SK-N-MC (cell line): ENCODE measurements at regions not wholly inside any gene's neighbourhood (a gene's known extent, or its start where the extent isn't known, plus 50 kb on each side); places are given as distances from the start of the nearest gene placed in this dataset.

Source experiments
- DNase-seq: peaks from one replicate; pipeline ENCODE4 v3.0.0-alpha.2; 2011; ENCODE audit warnings: low read depth, low spot score
- H3K27ac ChIP-seq: fragments of 200-600 bp; sonication (generic); 2 replicates; pipeline ENCODE4 v1.5.1; 2016; ENCODE audit warnings: mixed run types
- H3K36me3 ChIP-seq: fragments of 200-600 bp; sonication (generic); 2 replicates; pipeline ENCODE4 v1.6.1; 2017; ENCODE audit warnings: antibody characterized with exemption, low read length, mixed read lengths; ENCODE audit not compliant: insufficient read depth
- H3K4me3 ChIP-seq: fragments of 200-600 bp; sonication (generic); 2 replicates; pipeline ENCODE4 v1.5.1; 2016
- H3K9ac ChIP-seq: fragments of 200-600 bp; sonication (generic); 2 replicates; pipeline ENCODE4 v1.8.0; 2017; ENCODE audit warnings: mixed run types, mixed read lengths; ENCODE audit not compliant: insufficient read length
- H3K9me3 ChIP-seq: fragments of 200-600 bp; sonication (generic); 2 replicates; pipeline ENCODE4 v1.6.1; 2017; ENCODE audit warnings: low read depth, mild to moderate bottlenecking, antibody characterized with exemption, low read length, moderate library complexity, mixed read lengths
- EZH2 ChIP-seq: fragments of 200-600 bp; sonication (generic); IDR thresholded peaks from one replicate; pipeline ENCODE4 v1.6.1; 2017; ENCODE audit warnings: antibody characterized with exemption
- FOXP2 ChIP-seq: optimal IDR thresholded peaks from 2 replicates; pipeline ENCODE3; 2011; ENCODE audit warnings: mild to moderate bottlenecking, moderate library complexity; ENCODE audit not compliant: insufficient read depth; ENCODE audit errors: extremely low read length, control extremely low read depth
- POLR2AphosphoS5 ChIP-seq: IDR thresholded peaks from 2 replicates; pipeline ENCODE4 v1.6.1; 2012; ENCODE audit warnings: mild to moderate bottlenecking, low read depth, low read length, borderline replicate concordance

DNA sequence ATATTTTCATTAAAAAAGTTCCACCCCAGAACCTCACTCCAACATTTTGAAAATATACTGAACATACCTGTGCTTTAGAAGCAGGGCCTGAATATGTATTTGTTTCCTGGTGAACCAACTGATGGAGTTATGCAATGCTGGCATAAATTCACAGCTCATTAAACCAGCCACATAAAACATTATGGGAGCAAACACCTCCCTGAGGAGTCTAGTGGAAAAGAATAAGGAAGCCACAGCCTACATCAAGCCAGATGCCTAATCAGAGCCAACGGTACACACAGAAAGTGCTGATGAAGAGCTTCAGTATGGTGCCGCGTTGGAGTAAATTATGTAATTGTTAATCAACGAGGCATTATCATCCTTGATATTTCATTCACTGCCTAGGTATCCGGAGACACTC lies 199.5 kb downstream of the AJAP1 start:
- no peak overlapping the region for H3K9ac ChIP-seq
- TF ChIP-seq FOXP2 (no peak), POLR2AphosphoS5 (no peak), EZH2 (no peak)
- H3K27ac ChIP-seq = no peak overlapping the region
- no peak for DNase-seq
- no peaks in the 10 kb centered on the region for H3K9me3 ChIP-seq
- no peaks in the 10 kb centered on the region for H3K36me3 ChIP-seq
- no peak overlapping the region for H3K4me3 ChIP-seq

DNA sequence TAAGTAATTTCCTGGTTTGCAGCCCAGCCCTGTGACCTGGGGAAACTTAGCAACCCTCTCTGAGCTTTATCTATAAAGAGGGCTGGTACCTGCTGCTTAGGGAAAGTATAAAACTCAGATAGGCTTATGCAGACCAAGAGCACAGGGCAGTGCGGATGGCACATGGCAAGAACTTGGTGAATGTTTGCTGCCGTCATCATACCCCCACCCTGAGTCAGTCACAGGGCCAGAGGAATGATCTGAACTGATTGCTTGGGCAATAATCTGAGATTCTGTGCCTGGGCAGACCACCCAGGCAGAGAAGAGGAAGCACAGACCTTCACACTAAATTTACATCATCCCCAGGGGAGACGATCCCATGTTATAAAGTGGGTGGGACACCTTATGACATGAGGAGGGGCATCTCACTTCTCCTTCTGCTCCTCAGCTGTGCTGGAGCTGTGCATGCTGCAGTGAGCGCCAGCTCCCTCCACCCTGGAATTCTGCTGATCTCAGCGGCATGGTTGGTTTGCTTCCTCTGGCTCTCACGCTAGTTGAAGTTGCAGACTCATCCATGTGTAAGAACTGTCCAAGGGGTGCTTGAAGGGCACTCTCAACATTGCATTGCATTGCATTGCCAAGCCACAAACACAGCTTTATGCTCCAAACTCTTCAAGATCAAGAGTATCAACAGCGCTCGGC lies 197.1 kb downstream of the AJAP1 start:
- Histone ChIP-seq H3K9me3 (no peaks in the 10 kb centered on the region), H3K36me3 (no peaks in the 10 kb centered on the region), H3K9ac (no peak overlapping the region), H3K27ac (no peak overlapping the region), H3K4me3 (no peak overlapping the region)
- DNase-seq = no peak
- TF ChIP-seq EZH2 (no peak), FOXP2 (no peak), POLR2AphosphoS5 (no peak)

DNA sequence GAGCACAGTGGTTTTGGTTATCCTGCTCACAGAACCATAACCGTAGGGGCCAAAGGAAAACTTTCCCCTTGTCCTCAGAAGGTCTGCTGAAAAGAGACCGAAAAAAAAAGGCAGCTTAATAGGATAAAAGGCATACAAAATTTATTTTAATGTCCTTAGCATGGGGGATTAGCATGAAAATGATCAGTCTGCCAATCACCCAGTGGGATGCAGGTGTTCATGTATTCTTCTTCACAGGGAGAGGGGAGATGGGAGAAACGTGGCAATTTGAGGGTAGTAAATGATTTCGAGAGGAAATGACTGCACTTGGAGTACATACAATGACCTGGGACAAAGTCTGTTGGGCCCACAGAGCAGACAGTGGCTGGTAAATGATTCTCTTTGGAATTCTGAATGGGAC lies 194.0 kb downstream of the AJAP1 start:
- no peak overlapping the region for H3K9ac ChIP-seq
- H3K4me3 ChIP-seq = no peak overlapping the region
- DNase-seq = no peak
- H3K27ac ChIP-seq = no peak overlapping the region
- no peaks in the 10 kb centered on the region for H3K9me3 ChIP-seq
- no peaks in the 10 kb centered on the region for H3K36me3 ChIP-seq
- TF ChIP-seq FOXP2 = no peak
- no peak for TF ChIP-seq EZH2
- no peak for TF ChIP-seq POLR2AphosphoS5

DNA sequence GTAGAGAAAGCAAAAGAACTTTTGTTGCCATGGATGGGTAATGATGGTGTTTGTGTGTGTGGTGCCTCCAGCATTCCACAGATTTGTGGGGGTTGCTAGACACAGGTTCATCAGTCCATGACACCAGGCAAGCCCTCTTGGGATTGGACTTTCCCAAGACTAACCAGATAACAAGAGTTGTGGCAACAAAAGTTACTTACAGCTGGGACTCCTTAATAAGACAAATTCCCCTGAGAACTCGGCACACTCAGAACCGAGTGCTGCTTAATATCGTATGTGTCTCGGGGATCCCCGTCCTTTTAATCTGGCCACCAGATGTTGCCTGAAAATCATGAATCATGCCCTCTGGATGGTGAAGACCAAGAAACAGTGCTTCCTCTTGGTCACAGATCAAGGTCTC lies 193.3 kb downstream of the AJAP1 start:
- Histone ChIP-seq H3K27ac (no peak overlapping the region), H3K4me3 (no peak overlapping the region)

More for the DNA sequence above, 193.3 kb downstream of the AJAP1 start:
- Histone ChIP-seq H3K36me3 (no peaks in the 10 kb centered on the region), H3K9me3 (no peaks in the 10 kb centered on the region), H3K9ac (no peak overlapping the region)
- TF ChIP-seq EZH2 = no peak
- TF ChIP-seq FOXP2 = no peak
- no peak for TF ChIP-seq POLR2AphosphoS5
- DNase-seq = no peak
